OCI-LY7 (cell line): ENCODE measurements at regions not wholly inside any gene's neighbourhood (a gene's known extent, or its start where the extent isn't known, plus 50 kb on each side); places are given as distances from the start of the nearest gene placed in this dataset.

Source experiments
- BruUV-seq: library from RNA; stranded (reverse); fragments of 400-500 nt; replicated peaks from 2 replicates; lab custom pipeline; 2021; lab: Mats Ljungman, UMichigan
- CTCF ChIA-PET: fragments of 300-600 bp; sonication (Branson Sonifier 250); formaldehyde crosslinking; loops from one replicate; lab custom pipeline; 2022; ENCODE audit warnings: antibody characterized with exemption; ENCODE audit not compliant: unreplicated experiment; lab: Charles Lee
- POLR2A ChIA-PET: fragments of 300-600 bp; sonication (Branson Sonifier 250); formaldehyde crosslinking; loops from one replicate; lab custom pipeline; 2022; ENCODE audit warnings: antibody characterized with exemption; lab: Charles Lee
- DNase-seq: peaks from one replicate; pipeline ENCODE4 v3.0.0-alpha.2; 2015; ENCODE audit warnings: low spot score
- H2AFZ ChIP-seq: fragments of 200-600 bp; sonication (generic), shearing (Covaris generic); 2 replicates; pipeline ENCODE4 v1.6.1; 2014; ENCODE audit warnings: mild to moderate bottlenecking, antibody characterized with exemption, low read length, moderate library complexity
- H3K27ac ChIP-seq: fragments of 200-600 bp; sonication (generic); 2 replicates; pipeline ENCODE4 v1.5.1; 2014; ENCODE audit warnings: mixed run types, low read depth, mild to moderate bottlenecking, moderate library complexity, low read length, inconsistent platforms; ENCODE audit not compliant: poor library complexity, severe bottlenecking
- H3K36me3 ChIP-seq: fragments of 200-600 bp; sonication (generic); 2 replicates; pipeline ENCODE4 v1.6.1; 2014; ENCODE audit warnings: mild to moderate bottlenecking, antibody characterized with exemption, low read length, moderate library complexity, mixed read lengths; ENCODE audit not compliant: insufficient read depth
- H3K4me1 ChIP-seq: fragments of 200-600 bp; sonication (generic); 2 replicates; pipeline ENCODE4 v1.5.1; 2014; ENCODE audit warnings: mild to moderate bottlenecking, low read length; ENCODE audit not compliant: insufficient read depth, poor library complexity, severe bottlenecking
- H3K4me2 ChIP-seq: fragments of 200-600 bp; sonication (generic); 2 replicates; pipeline ENCODE4 v1.6.1; 2014; ENCODE audit warnings: mild to moderate bottlenecking, low read length
- H3K4me3 ChIP-seq: fragments of 200-600 bp; sonication (generic); 2 replicates; pipeline ENCODE4 v1.5.1; 2014; ENCODE audit warnings: mild to moderate bottlenecking, low read depth, low read length; ENCODE audit not compliant: poor library complexity, severe bottlenecking
- H3K79me2 ChIP-seq: fragments of 200-600 bp; sonication (generic); 2 replicates; pipeline ENCODE4 v1.6.1; 2016; ENCODE audit warnings: low read depth, mild to moderate bottlenecking, low read length, moderate library complexity, mixed read lengths; ENCODE audit not compliant: insufficient read depth
- H3K9me2 ChIP-seq: fragments of 200-600 bp; sonication (generic); 2 replicates; pipeline ENCODE4 v1.6.1; 2016; ENCODE audit warnings: mild to moderate bottlenecking, low read length, mixed read lengths; ENCODE audit not compliant: insufficient read depth
- H3K9me3 ChIP-seq: fragments of 200-600 bp; sonication (generic); 2 replicates; pipeline ENCODE4 v1.6.1; 2014; ENCODE audit warnings: mild to moderate bottlenecking, mixed run types, low read length, mixed read lengths
- H4K20me1 ChIP-seq: fragments of 200-600 bp; sonication (generic); 2 replicates; pipeline ENCODE4 v1.6.1; 2014; ENCODE audit warnings: mild to moderate bottlenecking, antibody characterized with exemption, low read length, moderate library complexity, mixed read lengths; ENCODE audit not compliant: insufficient read depth
- CTCF ChIP-seq: fragments of 200-600 bp; sonication (generic); conservative IDR thresholded peaks from 2 replicates; pipeline ENCODE4 v1.5.1; 2014; ENCODE audit warnings: mild to moderate bottlenecking, antibody characterized with exemption, low read length, moderate library complexity, mixed read lengths
- EZH2phosphoT487 ChIP-seq: fragments of 200-600 bp; sonication (generic); IDR thresholded peaks from 2 replicates; pipeline ENCODE4 v1.6.1; 2018; ENCODE audit warnings: low read depth, borderline replicate concordance, mild to moderate bottlenecking, mixed run types, antibody characterized with exemption, low read length, moderate library complexity, mixed read lengths
- intact Hi-C: fragments of 100-400 bp; cut with micrococcal nuclease; formaldehyde crosslinking; loops from one replicate; pipeline ENCODE4 v1.10.0; 2022; ENCODE audit not compliant: unreplicated experiment

- TF ChIP-seq EZH2phosphoT487 (no peak), CTCF (no peak)
- no peak overlapping the region for H3K4me2 ChIP-seq
- POLR2A ChIA-PET, result no interaction called here
- H4K20me1 ChIP-seq, result no peaks in the 10 kb centered on the region
- no peaks in the 10 kb centered on the region for H3K9me3 ChIP-seq
- intact Hi-C loops, result loop anchor here (5.0 kb wide), 2 partner anchors 57 to 132 kb away; partner anchors contain the start of gene ANKH
- H2AFZ ChIP-seq, result no peak overlapping the region
- CTCF ChIA-PET, result interaction anchor here (1.0 kb wide), 1 partner anchor 315 kb away, joined by 3 read pairs; no protein-coding TSS in a partner anchor
- no peak overlapping the region for H3K27ac ChIP-seq
- BruUV-seq, result no TSS peak
- no peaks in the 10 kb centered on the region for H3K79me2 ChIP-seq
- no peak overlapping the region for H3K4me3 ChIP-seq
- no peaks in the 10 kb centered on the region for H3K4me1 ChIP-seq
- DNase-seq, result no peak
- no peaks in the 10 kb centered on the region for H3K36me3 ChIP-seq
- H3K9me2 ChIP-seq, result no peaks in the 10 kb centered on the region
Measured at GRCh38 chr5:15004506-15004905, 132.9 kb upstream of the ANKH start.

GRCh38 chr5:15003511-15003920, 131.9 kb upstream of the ANKH start:
- POLR2A ChIA-PET, result interaction anchor here (0.5 to 0.6 kb wide), 2 partner anchors 125 to 186 kb away, joined by 3 read pairs; no protein-coding TSS in a partner anchor
- Histone ChIP-seq H3K4me2 (no peak overlapping the region), H3K4me3 (no peak overlapping the region), H3K79me2 (no peaks in the 10 kb centered on the region), H3K36me3 (no peaks in the 10 kb centered on the region), H3K4me1 (no peaks in the 10 kb centered on the region), H3K9me2 (no peaks in the 10 kb centered on the region), H2AFZ (no peak overlapping the region), H3K27ac (no peak overlapping the region), H3K9me3 (no peaks in the 10 kb centered on the region), H4K20me1 (no peaks in the 10 kb centered on the region)
- CTCF ChIA-PET, result interaction anchor here (1.0 kb wide), 1 partner anchor 314 kb away, joined by 3 read pairs; no protein-coding TSS in a partner anchor
- intact Hi-C loops, result loop anchor here (1.0 to 5.0 kb wide), 4 partner anchors 56 to 318 kb away; partner anchors contain the start of gene ANKH
- TF ChIP-seq EZH2phosphoT487 (no peak), CTCF (peak; percentile 93)
- peak; percentile 69 for DNase-seq
- no TSS peak for BruUV-seq

GRCh38 chr5:15002791-15003190, 131.2 kb upstream of the ANKH start:
- Histone ChIP-seq H3K79me2 (no peaks in the 10 kb centered on the region), H4K20me1 (no peaks in the 10 kb centered on the region), H3K4me3 (no peak overlapping the region), H3K27ac (no peak overlapping the region), H3K36me3 (no peaks in the 10 kb centered on the region), H2AFZ (no peak overlapping the region), H3K4me2 (no peak overlapping the region), H3K9me2 (no peaks in the 10 kb centered on the region), H3K9me3 (no peaks in the 10 kb centered on the region), H3K4me1 (no peaks in the 10 kb centered on the region)
- TF ChIP-seq CTCF, result no peak
- TF ChIP-seq EZH2phosphoT487, result no peak
- no TSS peak for BruUV-seq
- ChIA-PET POLR2A (interaction anchor here (0.5 kb wide), 1 partner anchor 125 kb away, joined by 3 read pairs; no protein-coding TSS in a partner anchor), CTCF (no interaction called here)
- intact Hi-C loops, result loop anchor here (1.0 to 5.0 kb wide), 4 partner anchors 55 to 317 kb away; partner anchors contain the start of gene ANKH
- DNase-seq, result no peak
